ENCODE measurements at regions not wholly inside any gene's neighbourhood (a gene's known extent, or its start where the extent isn't known, plus 50 kb on each side); places are given as distances from the start of the nearest gene placed in this dataset.

- H3K9me3 Mint-ChIP-seq, result no peaks in the 10 kb centered on the region; a peak in 1 of 5 replicates
- no peaks in the 10 kb centered on the region for H3K36me3 Mint-ChIP-seq (ENCODE audit: insufficient read depth in 1 of 3, low read depth in 3 of 3)
- peaks cover 63% of the 10 kb centered on the region for H3K27me3 Mint-ChIP-seq (ENCODE audit: low read depth)
- Histone ChIP-seq H4K8ac (replicated peaks; ENCODE audit: insufficient read length, low read depth, low read length) (no peak overlapping the region), H3K9ac (ENCODE audit: extremely low read depth, insufficient read length, low read length) (no peak overlapping the region), H3K27me3 (ENCODE audit: insufficient read depth, low read length) (no peaks in the 10 kb centered on the region), H2BK15ac (ENCODE audit: low read depth, low read length) (no peak overlapping the region), H4K91ac (ENCODE audit: insufficient read length, low read depth, low read length) (no peak overlapping the region), H2AK5ac (ENCODE audit: insufficient read length, low read length) (no peak overlapping the region), H3K23ac (ENCODE audit: insufficient read length, low read depth, low read length) (no peak overlapping the region), H3K9me3 (ENCODE audit: control insufficient read depth, low read depth, low read length) (no peaks in the 10 kb centered on the region), H3K79me1 (ENCODE audit: insufficient read depth, low read depth, low read length, poor library complexity, severe bottlenecking) (no peaks in the 10 kb centered on the region), H3K27ac (ENCODE audit: insufficient read length, low read depth, low read length) (no peak overlapping the region), H2BK120ac (ENCODE audit: low read depth, low read length, poor library complexity, severe bottlenecking) (no peak overlapping the region), H3K23me2 (ENCODE audit: insufficient read length, low read depth, low read length, poor library complexity, severe bottlenecking) (no peaks in the 10 kb centered on the region), H4K5ac (ENCODE audit: insufficient read length, low read depth, low read length) (no peak overlapping the region), H3K18ac (ENCODE audit: insufficient read length, low read depth, low read length) (no peak overlapping the region), H2BK5ac (ENCODE audit: insufficient read length, low read length) (no peak overlapping the region), H3K56ac (ENCODE audit: insufficient read length, low read depth, low read length) (no peak overlapping the region), H4K20me1 (ENCODE audit: control insufficient read depth, insufficient read depth, insufficient read length) (no peaks in the 10 kb centered on the region), H3T11ph (ENCODE audit: low read length) (no peak overlapping the region), H3K4me1 (ENCODE audit: insufficient read depth, low read length) (no peaks in the 10 kb centered on the region), H2AFZ (ENCODE audit: low read length) (no peak overlapping the region), H3K14ac (ENCODE audit: insufficient read depth, low read length) (no peak overlapping the region), H3K4ac (ENCODE audit: low read depth, low read length) (no peak overlapping the region), H3K79me2 (ENCODE audit: insufficient read depth, low read length) (no peaks in the 10 kb centered on the region), H2BK20ac (ENCODE audit: low read depth, low read length, poor library complexity, severe bottlenecking) (no peak overlapping the region), H2BK12ac (ENCODE audit: insufficient read length, low read depth, low read length) (no peak overlapping the region), H3K4me2 (ENCODE audit: insufficient read depth, insufficient read length, low read length) (no peak overlapping the region)
- no peak for TF ChIP-seq CTCF (conservative IDR thresholded peaks at IDR 0.05)
- WGBS (ENCODE audit: extremely low coverage, insufficient read length, low lambda C conversion rate), result no CpG with 5 or more reads among the region's 3 CpGs
- DNase-seq, result no peak
- no peak overlapping the region for H3K4me3 Mint-ChIP-seq
- no peak overlapping the region for H3K27ac Mint-ChIP-seq
- no peaks in the 10 kb centered on the region for H3K4me1 Mint-ChIP-seq
Measured at GRCh38 chr3:31002730-31003129, 108.3 kb upstream of the GADL1 start.
